DOHH2 (cell line): ENCODE measurements at regions not wholly inside any gene's neighbourhood (a gene's known extent, or its start where the extent isn't known, plus 50 kb on each side); places are given as distances from the start of the nearest gene placed in this dataset.

Experiments
- H3F3A ChIP-seq: fragments of 200-600 bp; sonication (generic), shearing (Covaris generic); 2 replicates; pipeline ENCODE4 v1.6.0; 2016; ENCODE audit warnings: antibody characterized with exemption, mild to moderate bottlenecking; ENCODE audit not compliant: control insufficient read depth, insufficient read depth
- H3K27ac ChIP-seq: fragments of 200-600 bp; sonication (generic); 2 replicates; pipeline ENCODE4 v1.5.1; 2014; ENCODE audit warnings: low read depth, mild to moderate bottlenecking, low read length, moderate library complexity
- H3K27me3 ChIP-seq: fragments of 200-600 bp; sonication (generic); 2 replicates; pipeline ENCODE4 v1.6.1; 2014; ENCODE audit warnings: mild to moderate bottlenecking, low read length, mixed read lengths; ENCODE audit not compliant: control insufficient read depth
- H3K36me3 ChIP-seq: fragments of 200-600 bp; sonication (generic); 2 replicates; pipeline ENCODE4 v1.6.1; 2014; ENCODE audit warnings: mild to moderate bottlenecking, low read length, moderate library complexity, mixed read lengths; ENCODE audit not compliant: control insufficient read depth
- H3K4me1 ChIP-seq: fragments of 200-600 bp; sonication (generic); 2 replicates; pipeline ENCODE4 v1.6.1; 2014; ENCODE audit warnings: mild to moderate bottlenecking, low read length, mixed read lengths; ENCODE audit not compliant: control insufficient read depth
- H3K4me2 ChIP-seq: fragments of 200-600 bp; sonication (generic); 2 replicates; pipeline ENCODE4 v1.6.0; 2014; ENCODE audit warnings: mild to moderate bottlenecking, low read length, moderate library complexity
- H3K4me3 ChIP-seq: fragments of 200-600 bp; sonication (generic); 2 replicates; pipeline ENCODE4 v1.5.1; 2014; ENCODE audit warnings: mild to moderate bottlenecking, low read length, mixed read lengths
- H3K79me2 ChIP-seq: fragments of 200-600 bp; sonication (generic); 2 replicates; pipeline ENCODE4 v1.6.1; 2014; ENCODE audit warnings: mild to moderate bottlenecking, low read length, mixed read lengths; ENCODE audit not compliant: control insufficient read depth
- H3K9me2 ChIP-seq: fragments of 200-600 bp; sonication (generic); replicated peaks from 2 replicates; pipeline ENCODE4 v1.6.1; 2014; ENCODE audit warnings: mild to moderate bottlenecking, low read length, mixed read lengths; ENCODE audit not compliant: control insufficient read depth
- H3K9me3 ChIP-seq: fragments of 200-600 bp; sonication (generic); 2 replicates; pipeline ENCODE4 v1.6.1; 2014; ENCODE audit warnings: antibody characterized with exemption, low read length, mixed read lengths; ENCODE audit not compliant: control insufficient read depth, insufficient read depth
- H4K20me1 ChIP-seq: fragments of 200-600 bp; sonication (generic); 2 replicates; pipeline ENCODE4 v1.6.0; 2014; ENCODE audit warnings: low read depth, mild to moderate bottlenecking, antibody characterized with exemption, low read length, moderate library complexity; ENCODE audit not compliant: control insufficient read depth, insufficient read depth
- CTCF ChIP-seq: fragments of 200-600 bp; sonication (generic); IDR thresholded peaks from one replicate; pipeline ENCODE4 v1.5.1; 2014; ENCODE audit warnings: antibody characterized with exemption, mild to moderate bottlenecking, low read depth, low read length; ENCODE audit not compliant: poor library complexity, severe bottlenecking
- EZH2phosphoT487 ChIP-seq: fragments of 200-600 bp; sonication (generic); IDR thresholded peaks from 2 replicates; pipeline ENCODE4 v1.6.1; 2017; ENCODE audit warnings: borderline replicate concordance, mild to moderate bottlenecking, antibody characterized with exemption, low read length, moderate library complexity, mixed read lengths

DNA sequence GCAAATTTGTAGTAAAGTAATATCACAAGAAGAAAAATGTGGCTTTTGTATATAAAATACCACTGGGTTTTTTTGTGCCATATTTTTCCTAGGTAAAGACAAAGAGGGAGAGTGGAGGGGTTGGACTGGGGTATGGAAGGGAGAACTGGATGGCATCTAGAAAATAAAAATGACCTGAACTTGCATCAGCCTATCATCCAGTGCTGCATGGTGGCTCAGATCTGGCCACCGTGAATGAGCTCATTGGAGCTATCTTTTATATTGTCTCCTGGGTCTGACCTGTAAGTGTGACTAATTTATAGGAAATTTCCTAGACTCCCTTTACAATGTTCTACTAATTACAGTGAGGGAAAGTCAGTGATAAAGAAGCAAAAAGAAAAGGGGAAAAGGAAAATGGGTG lies 369.0 kb downstream of the TMEM182 start:
- TF ChIP-seq CTCF = no peak
- no peak for TF ChIP-seq EZH2phosphoT487
- Histone ChIP-seq H4K20me1 (no peaks in the 10 kb centered on the region), H3K4me1 (no peaks in the 10 kb centered on the region), H3F3A (no peaks in the 10 kb centered on the region), H3K4me3 (no peak overlapping the region), H3K9me3 (no peaks in the 10 kb centered on the region), H3K4me2 (no peak overlapping the region), H3K27ac (no peak overlapping the region), H3K36me3 (no peaks in the 10 kb centered on the region), H3K79me2 (no peaks in the 10 kb centered on the region), H3K9me2 (no peaks in the 10 kb centered on the region), H3K27me3 (no peaks in the 10 kb centered on the region)

DNA sequence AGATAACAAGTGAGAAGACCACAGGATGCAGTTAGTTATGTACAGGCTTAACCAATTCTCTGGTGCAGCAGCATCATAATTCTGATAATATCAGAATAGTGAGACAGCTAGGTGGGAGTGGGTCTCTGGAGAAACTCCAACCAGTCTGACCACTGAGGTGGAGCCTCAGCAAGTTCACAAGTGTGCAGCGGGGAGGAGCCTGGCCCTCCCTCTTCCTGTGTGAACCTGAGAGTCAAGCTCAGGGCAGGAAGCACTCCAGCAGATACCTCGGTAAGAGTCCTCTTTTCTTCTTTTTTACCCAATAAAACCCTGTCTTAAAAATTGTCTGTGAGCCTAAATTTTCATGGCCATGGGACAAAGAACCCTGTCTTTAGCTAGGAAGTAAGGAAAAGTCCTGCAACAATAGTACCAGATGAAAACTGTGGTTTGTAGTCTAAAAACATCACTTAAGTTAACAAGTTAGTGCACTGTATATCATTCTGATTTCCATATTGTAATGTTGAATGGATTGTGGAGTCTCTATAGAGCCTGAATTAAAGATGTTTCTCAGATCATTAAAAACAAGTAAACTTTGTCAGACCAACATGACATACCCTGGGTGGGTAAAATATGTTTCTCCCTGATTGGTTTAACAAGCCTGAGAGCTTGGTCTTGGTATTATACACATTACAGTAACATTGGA lies 370.8 kb downstream of the TMEM182 start:
- no peaks in the 10 kb centered on the region for H3K36me3 ChIP-seq
- TF ChIP-seq CTCF (no peak), EZH2phosphoT487 (no peak)
- no peak overlapping the region for H3K4me2 ChIP-seq
- H3K79me2 ChIP-seq = no peaks in the 10 kb centered on the region
- no peak overlapping the region for H3K27ac ChIP-seq
- no peaks in the 10 kb centered on the region for H3K9me2 ChIP-seq
- H4K20me1 ChIP-seq = no peaks in the 10 kb centered on the region
- H3K4me3 ChIP-seq = no peak overlapping the region
- no peaks in the 10 kb centered on the region for H3F3A ChIP-seq
- H3K27me3 ChIP-seq = no peaks in the 10 kb centered on the region
- H3K4me1 ChIP-seq = no peaks in the 10 kb centered on the region
- H3K9me3 ChIP-seq = no peaks in the 10 kb centered on the region

DNA sequence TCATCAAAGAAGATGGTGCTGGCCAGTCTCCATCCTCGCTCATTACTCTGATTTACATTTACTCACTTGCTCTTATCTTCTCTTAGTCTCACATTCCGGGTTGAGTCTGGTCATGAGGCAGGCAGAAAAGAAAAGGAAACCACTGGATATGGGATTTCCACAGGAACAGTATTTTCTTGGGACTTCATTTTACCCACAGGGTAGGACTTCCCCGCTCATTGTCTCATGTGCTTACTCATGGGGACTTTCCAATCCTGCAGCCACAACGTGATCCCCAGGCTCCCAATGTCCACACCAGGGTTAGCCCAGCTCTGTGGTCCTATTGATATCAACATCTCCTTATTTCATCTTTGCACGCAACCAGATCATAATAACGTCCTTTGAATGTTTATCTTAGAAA lies 373.8 kb downstream of the TMEM182 start:
- no peaks in the 10 kb centered on the region for H3F3A ChIP-seq
- no peak for TF ChIP-seq EZH2phosphoT487
- TF ChIP-seq CTCF = no peak
- no peak overlapping the region for H3K27ac ChIP-seq
- no peaks in the 10 kb centered on the region for H3K9me3 ChIP-seq
- no peaks in the 10 kb centered on the region for H4K20me1 ChIP-seq
- H3K27me3 ChIP-seq = no peaks in the 10 kb centered on the region
- no peaks in the 10 kb centered on the region for H3K36me3 ChIP-seq
- H3K9me2 ChIP-seq = no peaks in the 10 kb centered on the region
- no peak overlapping the region for H3K4me3 ChIP-seq
- no peaks in the 10 kb centered on the region for H3K79me2 ChIP-seq
- no peak overlapping the region for H3K4me2 ChIP-seq
- H3K4me1 ChIP-seq = no peaks in the 10 kb centered on the region
